ENCODE measurements at regions not wholly inside any gene's neighbourhood (a gene's known extent, or its start where the extent isn't known, plus 50 kb on each side); places are given as distances from the start of the nearest gene placed in this dataset.

- H3K4me3 ChIP-seq (ENCODE audit: low read length) = no peak overlapping the region
- DNase-seq (ENCODE audit: low read depth) = no peak
- no peak for TF ChIP-seq CTCF (conservative IDR thresholded peaks at IDR 0.05; ENCODE audit: low read length)
Observed at GRCh38 chr5:110201791-110202190, 512.1 kb downstream of the MAN2A1 start.

GRCh38 chr5:110203661-110204060 is 513.9 kb downstream of the MAN2A1 start:
- TF ChIP-seq CTCF (conservative IDR thresholded peaks at IDR 0.05; ENCODE audit: low read length) = no peak
- no peak for DNase-seq (ENCODE audit: low read depth)
- H3K4me3 ChIP-seq (ENCODE audit: low read length) = no peak overlapping the region

- no peak for DNase-seq (ENCODE audit: low read depth)
- TF ChIP-seq CTCF (conservative IDR thresholded peaks at IDR 0.05; ENCODE audit: low read length) = no peak
- H3K4me3 ChIP-seq (ENCODE audit: low read length) = no peak overlapping the region
Observed at GRCh38 chr5:110209401-110209800, 517.1 kb downstream of the TMEM232 start.

GRCh38 chr5:110218981-110219380 is 507.5 kb downstream of the TMEM232 start:
- H3K4me3 ChIP-seq (ENCODE audit: low read length) = no peak overlapping the region
- no peak for DNase-seq (ENCODE audit: low read depth)
- no peak for TF ChIP-seq CTCF (conservative IDR thresholded peaks at IDR 0.05; ENCODE audit: low read length)

- no peak overlapping the region for H3K4me3 ChIP-seq (ENCODE audit: low read length)
- no peak for TF ChIP-seq CTCF (conservative IDR thresholded peaks at IDR 0.05; ENCODE audit: low read length)
- DNase-seq (ENCODE audit: low read depth) = no peak
Observed at GRCh38 chr5:110219769-110220168, 506.7 kb downstream of the TMEM232 start.

GRCh38 chr5:110221036-110221435 is 505.4 kb downstream of the TMEM232 start:
- no peak for DNase-seq (ENCODE audit: low read depth)
- no peak for TF ChIP-seq CTCF (conservative IDR thresholded peaks at IDR 0.05; ENCODE audit: low read length)
- no peak overlapping the region for H3K4me3 ChIP-seq (ENCODE audit: low read length)

- DNase-seq (ENCODE audit: low read depth) = no peak
- no peak for TF ChIP-seq CTCF (conservative IDR thresholded peaks at IDR 0.05; ENCODE audit: low read length)
- H3K4me3 ChIP-seq (ENCODE audit: low read length) = no peak overlapping the region
Observed at GRCh38 chr5:110224050-110224449, 502.4 kb downstream of the TMEM232 start.
